MM.1S (cell line): ENCODE measurements at regions not wholly inside any gene's neighbourhood (a gene's known extent, or its start where the extent isn't known, plus 50 kb on each side); places are given as distances from the start of the nearest gene placed in this dataset.
"Not testable (repeated sequence)": the region's sequence is repeated elsewhere in the genome, so short reads cannot be mapped to it uniquely, and the experiment has no call there.

Experiments
- CTCF ChIP-seq: fragments of 300-600 bp; sonication (generic); IDR thresholded peaks from 2 replicates; pipeline ENCODE4 v1.5.1; 2016; ENCODE audit warnings: antibody characterized with exemption, low read length, mixed read lengths
- EZH2 ChIP-seq: fragments of 300-600 bp; sonication (generic); optimal IDR thresholded peaks from 2 replicates; pipeline ENCODE3; 2017; ENCODE audit warnings: low read depth, mild to moderate bottlenecking, antibody characterized with exemption, low read length, mixed read lengths
- EZH2phosphoT487 ChIP-seq: fragments of 300-600 bp; sonication (generic); IDR thresholded peaks from 2 replicates; pipeline ENCODE4 v1.6.1; 2018; ENCODE audit warnings: antibody characterized with exemption, low read length

GRCh38 chr7:81286754-81287153 lies 367.9 kb upstream of the SEMA3C start:
- not testable (repeated sequence) for TF ChIP-seq EZH2phosphoT487, CTCF, EZH2
